ENCODE measurements at regions not wholly inside any gene's neighbourhood (a gene's known extent, or its start where the extent isn't known, plus 50 kb on each side); places are given as distances from the start of the nearest gene placed in this dataset.
A peak's percentile ranks its signal among the peaks of the same experiment; 100 is the strongest.
"Not testable (repeated sequence)": the region's sequence is repeated elsewhere in the genome, so short reads cannot be mapped to it uniquely, and the experiment has no call there.

DNA sequence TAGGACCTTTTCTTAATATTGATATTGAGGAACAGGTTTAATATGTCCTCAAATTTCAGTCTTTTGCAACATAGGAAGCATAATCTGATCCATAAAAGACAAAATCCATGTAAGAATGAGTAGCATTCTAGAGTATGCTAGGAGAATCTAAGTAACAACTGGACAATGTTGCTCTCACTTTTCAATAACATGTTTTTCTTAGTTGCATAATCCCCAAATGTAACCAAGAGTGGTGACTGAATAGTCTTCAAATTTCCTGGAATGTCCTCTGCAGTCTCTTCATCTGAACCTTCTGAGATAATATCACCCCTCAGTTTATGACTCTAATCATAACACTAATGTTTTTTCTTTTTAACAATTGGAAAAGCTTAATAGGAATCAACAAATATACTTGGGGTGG is 110.0 kb upstream of the ZEB2 start:
- no peak for TF ChIP-seq CTCF (IDR thresholded peaks at IDR 0.05)
- Histone ChIP-seq H3K4me1 (no peaks in the 10 kb centered on the region), H3K79me2 (no peaks in the 10 kb centered on the region), H3K9ac (no peak overlapping the region), H3K4me2 (ENCODE audit: low read length) (no peak overlapping the region), H2AFZ (no peak overlapping the region), H3K9me3 (ENCODE audit: control insufficient read depth, low read length) (no peaks in the 10 kb centered on the region), H3K27ac (no peak overlapping the region), H3K4me3 (ENCODE audit: low read depth, low read length) (no peak overlapping the region), H3K36me3 (ENCODE audit: control insufficient read depth, insufficient read depth, low read length) (no peaks in the 10 kb centered on the region), H3K27me3 (ENCODE audit: control insufficient read depth, insufficient read depth, low read length) (no peaks in the 10 kb centered on the region)

- Histone ChIP-seq H3K27ac (no peak overlapping the region), H3K4me2 (ENCODE audit: low read length) (no peak overlapping the region), H3K4me1 (no peaks in the 10 kb centered on the region), H3K27me3 (ENCODE audit: control insufficient read depth, insufficient read depth, low read length) (no peaks in the 10 kb centered on the region), H3K9me3 (ENCODE audit: control insufficient read depth, low read length) (no peaks in the 10 kb centered on the region), H3K36me3 (ENCODE audit: control insufficient read depth, insufficient read depth, low read length) (no peaks in the 10 kb centered on the region), H3K4me3 (ENCODE audit: low read depth, low read length) (no peak overlapping the region), H3K79me2 (no peaks in the 10 kb centered on the region), H2AFZ (no peak overlapping the region), H3K9ac (no peak overlapping the region)
- no peak for TF ChIP-seq CTCF (IDR thresholded peaks at IDR 0.05)
Observed at GRCh38 chr2:144628566-144628965, 108.6 kb upstream of the ZEB2 start.

DNA sequence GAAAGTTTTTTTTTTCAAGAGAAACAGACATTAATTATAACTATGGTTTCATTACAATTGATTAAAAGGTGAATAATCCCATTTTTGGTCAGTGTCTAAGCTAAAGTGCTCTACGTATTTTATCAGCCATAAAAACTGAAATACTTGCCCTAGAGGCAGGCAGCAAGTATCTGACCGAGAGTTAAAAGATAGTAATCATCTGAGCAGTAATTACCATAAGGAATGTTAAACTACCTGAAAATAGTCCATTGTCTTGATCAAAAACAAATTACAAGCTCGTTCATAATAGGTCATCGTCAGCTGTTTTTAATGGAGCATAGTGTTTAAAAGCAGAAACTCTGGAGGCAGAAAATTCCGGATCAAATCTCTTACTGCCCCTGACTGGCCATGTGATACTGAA is 105.7 kb upstream of the ZEB2 start:
- H3K27me3 ChIP-seq (ENCODE audit: control insufficient read depth, insufficient read depth, low read length) = no peaks in the 10 kb centered on the region
- H3K79me2 ChIP-seq = no peaks in the 10 kb centered on the region
- TF ChIP-seq CTCF (IDR thresholded peaks at IDR 0.05) = no peak
- no peaks in the 10 kb centered on the region for H3K36me3 ChIP-seq (ENCODE audit: control insufficient read depth, insufficient read depth, low read length)
- no peak overlapping the region for H3K27ac ChIP-seq
- H3K9ac ChIP-seq = no peak overlapping the region
- no peaks in the 10 kb centered on the region for H3K4me1 ChIP-seq
- no peaks in the 10 kb centered on the region for H3K9me3 ChIP-seq (ENCODE audit: control insufficient read depth, low read length)
- no peak overlapping the region for H3K4me3 ChIP-seq (ENCODE audit: low read depth, low read length)
- H3K4me2 ChIP-seq (ENCODE audit: low read length) = peak overlapping the region; percentile 28
- no peak overlapping the region for H2AFZ ChIP-seq

DNA sequence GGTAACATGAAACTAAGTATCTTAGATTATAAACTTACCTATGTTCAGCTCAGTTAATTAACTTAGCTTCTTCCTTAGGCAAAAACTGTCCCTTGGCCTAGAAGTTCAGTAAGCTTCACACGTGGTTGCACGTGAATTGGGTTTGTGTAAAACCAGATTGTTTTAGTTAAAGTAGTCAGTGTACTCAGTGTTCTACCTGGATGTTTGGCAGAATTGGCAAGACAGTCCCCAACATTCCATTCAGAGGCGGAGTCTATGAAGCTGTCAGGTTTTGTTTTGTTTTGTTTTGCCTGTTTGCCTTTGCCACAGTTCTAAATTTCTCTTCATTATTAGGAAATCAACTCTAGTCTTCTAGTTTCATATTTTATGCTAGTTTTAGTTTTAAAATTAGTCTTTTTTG is 105.3 kb upstream of the ZEB2 start:
- Histone ChIP-seq H3K27ac (no peak overlapping the region), H3K36me3 (ENCODE audit: control insufficient read depth, insufficient read depth, low read length) (no peaks in the 10 kb centered on the region), H3K4me2 (ENCODE audit: low read length) (peak overlapping the region; percentile 28), H3K4me1 (no peaks in the 10 kb centered on the region), H3K27me3 (ENCODE audit: control insufficient read depth, insufficient read depth, low read length) (no peaks in the 10 kb centered on the region), H2AFZ (no peak overlapping the region), H3K79me2 (no peaks in the 10 kb centered on the region), H3K9me3 (ENCODE audit: control insufficient read depth, low read length) (no peaks in the 10 kb centered on the region), H3K4me3 (ENCODE audit: low read depth, low read length) (no peak overlapping the region), H3K9ac (no peak overlapping the region)
- TF ChIP-seq CTCF (IDR thresholded peaks at IDR 0.05) = no peak

- H3K36me3 ChIP-seq (ENCODE audit: control insufficient read depth, insufficient read depth, low read length) = no peaks in the 10 kb centered on the region
- H3K4me1 ChIP-seq = no peaks in the 10 kb centered on the region
- H3K9ac ChIP-seq = no peak overlapping the region
- H3K4me3 ChIP-seq (ENCODE audit: low read depth, low read length) = no peak overlapping the region
- no peaks in the 10 kb centered on the region for H3K79me2 ChIP-seq
- H3K4me2 ChIP-seq (ENCODE audit: low read length) = no peak overlapping the region
- H3K27me3 ChIP-seq (ENCODE audit: control insufficient read depth, insufficient read depth, low read length) = no peaks in the 10 kb centered on the region
- no peak for TF ChIP-seq CTCF (IDR thresholded peaks at IDR 0.05)
- no peak overlapping the region for H3K27ac ChIP-seq
- H3K9me3 ChIP-seq (ENCODE audit: control insufficient read depth, low read length) = no peaks in the 10 kb centered on the region
- no peak overlapping the region for H2AFZ ChIP-seq
Observed at GRCh38 chr2:144624451-144624850, 104.5 kb upstream of the ZEB2 start.

DNA sequence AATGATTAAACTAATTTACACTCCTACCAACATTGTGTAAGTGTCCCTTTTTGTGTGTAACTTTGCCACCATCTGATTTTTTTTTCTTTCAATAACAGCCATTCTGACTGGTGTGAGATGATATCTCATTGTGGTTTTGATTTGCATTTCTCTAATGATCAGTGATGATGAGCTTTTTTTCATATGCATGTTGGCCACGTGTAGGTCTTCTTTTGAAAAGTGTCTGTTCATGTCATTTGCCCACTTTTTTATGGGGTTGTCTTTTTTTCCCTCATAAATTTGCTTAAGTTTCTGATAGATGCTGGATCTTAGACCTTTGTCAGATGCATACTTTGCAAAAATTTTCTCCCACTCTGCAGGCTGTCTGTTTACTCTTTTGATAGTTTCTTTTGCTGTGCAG is 102.5 kb upstream of the ZEB2 start:
- H3K79me2 ChIP-seq; H3K4me2 ChIP-seq (ENCODE audit: low read length); H3K36me3 ChIP-seq (ENCODE audit: control insufficient read depth, insufficient read depth, low read length); H2AFZ ChIP-seq; H3K4me1 ChIP-seq; H3K9me3 ChIP-seq (ENCODE audit: control insufficient read depth, low read length); H3K27me3 ChIP-seq (ENCODE audit: control insufficient read depth, insufficient read depth, low read length); H3K27ac ChIP-seq; H3K4me3 ChIP-seq (ENCODE audit: low read depth, low read length); H3K9ac ChIP-seq: not testable (repeated sequence)

All from parathyroid adenoma (tissue), 2 donors.